T-helper 1 cell treated with Interleukin-12 subunit alpha and Interleukin-12 subunit beta and Interleukin-4 antibody, amounts not matched to agents 30 ng/mL and 1 ng/mL, for 36 hours (primary cell): ENCODE measurements at regions not wholly inside any gene's neighbourhood (a gene's known extent, or its start where the extent isn't known, plus 50 kb on each side); places are given as distances from the start of the nearest gene placed in this dataset.
"Not testable (repeated sequence)": the region's sequence is repeated elsewhere in the genome, so short reads cannot be mapped to it uniquely, and the experiment has no call there.

Experiments used
- intact Hi-C: fragments of 100-400 bp; cut with micrococcal nuclease; formaldehyde crosslinking; loops from one replicate; pipeline ENCODE4 v1.15.1; 2024

DNA sequence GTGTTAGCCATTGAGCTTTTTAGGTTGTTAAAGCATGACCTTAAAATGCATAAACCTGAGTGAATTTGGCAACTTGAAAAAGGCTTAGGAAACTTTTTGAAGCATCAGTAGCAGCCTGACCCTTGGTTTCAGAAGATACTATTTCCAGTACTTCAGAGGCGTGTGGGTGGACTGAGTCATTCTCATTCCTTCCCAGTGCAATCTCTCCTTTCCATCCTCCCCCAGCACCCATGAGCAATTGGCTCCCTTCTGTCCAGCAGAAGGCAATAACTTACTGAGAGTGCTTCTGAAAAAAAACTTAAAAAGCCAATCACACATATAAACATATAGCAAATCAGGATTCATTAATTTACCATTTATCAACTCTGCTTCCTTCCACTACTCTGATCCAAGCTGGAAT, 299.3 kb upstream of the STXBP6 start:
- intact Hi-C loops: no loop called here

DNA sequence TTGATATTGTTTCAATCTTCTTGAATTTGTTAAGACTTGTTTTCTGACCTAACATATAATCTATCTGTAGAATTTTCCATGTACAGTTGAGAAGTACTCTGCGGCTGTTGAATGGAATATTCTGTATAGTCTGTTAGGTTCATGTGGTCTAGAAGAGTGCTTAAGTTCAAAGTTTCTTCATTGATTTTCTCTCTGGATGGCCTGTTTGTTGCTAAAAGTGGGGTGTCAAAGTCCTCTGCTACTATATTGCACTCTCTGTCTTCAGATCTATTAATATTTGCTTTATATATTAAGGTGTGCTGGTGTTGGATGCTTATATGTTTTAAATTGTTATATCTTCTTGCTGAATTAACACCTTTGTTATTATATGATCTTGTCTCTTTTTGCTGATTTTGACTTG, 290.9 kb upstream of the STXBP6 start:
- intact Hi-C loops: no loop called here

DNA sequence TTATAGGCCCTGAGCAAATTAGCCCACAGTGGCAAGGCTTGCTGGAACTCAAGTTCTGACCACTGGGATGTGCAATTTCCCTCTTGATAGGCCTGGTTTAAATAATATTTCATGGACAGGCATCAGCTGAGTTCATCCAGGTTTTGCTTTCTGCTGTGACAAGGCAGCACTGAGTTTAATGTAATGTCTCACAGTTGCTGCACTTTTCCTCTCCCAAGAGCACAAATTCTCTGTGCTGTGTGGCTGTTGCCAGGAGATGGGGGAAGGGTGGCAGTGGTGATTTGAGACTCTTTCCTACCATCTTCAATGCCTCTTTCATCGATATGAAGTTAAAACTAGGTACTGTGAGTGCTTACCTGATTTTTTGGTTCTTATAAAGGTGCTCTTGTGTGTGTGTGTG, 272.8 kb upstream of the STXBP6 start:
- intact Hi-C loops: no loop called here

DNA sequence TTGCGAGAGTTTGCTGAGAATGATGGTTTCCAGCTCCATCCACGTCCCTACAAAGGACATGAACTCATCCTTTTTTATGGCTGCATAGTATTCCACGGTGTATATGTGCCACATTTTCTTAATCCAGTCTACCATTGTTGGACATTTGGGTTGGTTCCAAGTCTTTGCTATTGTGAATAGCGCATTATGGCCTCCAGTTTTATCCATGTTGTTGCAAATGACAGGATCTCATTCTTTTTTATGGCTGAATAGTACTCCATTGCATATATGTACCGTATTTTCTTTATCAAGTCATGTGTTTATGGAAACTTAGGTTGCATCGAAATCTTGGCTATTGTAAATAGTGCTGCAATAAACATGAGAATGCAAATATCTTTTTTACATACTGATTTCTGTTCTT, 266.1 kb upstream of the STXBP6 start:
- intact Hi-C loops: not testable (repeated sequence)

DNA sequence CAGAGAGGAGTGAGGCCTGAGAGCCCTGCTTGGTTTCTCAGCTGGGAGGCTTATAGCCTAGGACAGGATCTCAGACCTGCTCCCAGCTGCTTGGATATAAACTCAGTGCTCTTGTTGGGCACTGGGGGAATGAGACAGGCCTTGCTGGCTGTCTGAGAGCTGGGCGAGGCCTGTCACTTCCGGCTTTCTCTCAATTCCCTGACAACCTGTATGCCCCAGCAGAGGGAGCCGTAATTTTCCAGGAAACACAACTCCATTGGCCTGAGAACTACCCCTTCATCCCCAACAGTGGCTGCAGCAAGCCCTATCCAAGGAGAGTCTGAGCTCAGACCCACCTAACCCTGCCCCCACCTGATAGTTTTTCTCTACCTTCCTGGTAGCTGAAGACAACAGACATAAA, 258.3 kb upstream of the STXBP6 start:
- intact Hi-C loops: no loop called here

DNA sequence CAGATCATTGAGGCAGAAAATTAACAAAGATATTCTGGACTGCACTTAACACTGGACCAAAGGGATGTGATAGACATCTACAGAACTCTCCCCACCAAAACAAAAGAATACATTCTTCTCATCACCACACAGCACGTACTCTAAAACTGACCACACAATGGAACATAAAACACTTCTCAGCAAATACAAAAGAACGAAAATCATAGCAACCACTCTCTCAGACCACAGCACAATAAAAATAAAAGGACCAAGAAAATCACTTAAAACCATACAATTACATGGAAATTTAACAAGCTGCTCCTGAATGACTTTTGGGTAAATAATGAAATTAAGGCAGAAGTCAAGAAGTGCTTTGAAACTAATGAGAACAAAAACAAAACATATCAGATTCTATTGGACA, 254.0 kb upstream of the STXBP6 start:
- intact Hi-C loops: no loop called here

DNA sequence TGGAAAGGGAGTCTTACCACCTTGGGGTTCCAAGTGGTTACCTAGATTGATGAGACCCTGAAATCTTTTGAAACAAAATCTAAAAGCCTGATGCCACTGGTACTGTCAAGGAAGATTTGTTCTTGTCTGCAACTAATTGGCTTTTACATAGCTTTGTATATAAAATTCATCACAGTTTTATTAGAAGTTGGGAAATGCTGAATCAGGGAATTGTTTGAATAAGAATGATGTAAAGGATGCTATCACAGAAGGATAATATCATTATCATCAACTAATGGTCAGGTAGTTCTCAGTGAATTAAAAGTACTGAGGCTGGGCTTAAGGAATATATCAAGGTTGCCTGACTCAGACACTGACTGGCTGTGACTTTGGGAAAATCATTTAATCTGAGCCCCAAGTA, 248.3 kb upstream of the STXBP6 start:
- intact Hi-C loops: no loop called here

DNA sequence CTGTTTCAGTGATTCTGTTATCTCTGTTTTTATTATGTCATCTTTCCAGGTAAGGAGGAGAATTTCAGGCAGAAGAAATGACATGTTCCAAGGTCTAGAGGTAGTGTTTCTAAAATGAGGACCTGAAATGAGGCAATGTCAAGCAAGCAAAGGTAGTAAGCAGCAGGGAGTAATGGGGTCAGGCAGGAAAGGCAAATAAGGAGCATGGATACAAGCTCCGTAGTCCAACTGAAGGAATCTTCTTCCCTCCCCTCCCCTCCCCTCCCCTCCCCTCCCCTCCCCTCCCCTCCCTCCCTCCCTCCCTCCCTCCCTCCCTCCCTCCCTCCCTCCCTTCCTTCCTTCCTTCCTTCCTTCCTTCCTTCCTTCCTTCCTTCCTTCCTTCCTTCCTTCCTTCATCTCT, 240.2 kb upstream of the STXBP6 start:
- intact Hi-C loops: not testable (repeated sequence)

DNA sequence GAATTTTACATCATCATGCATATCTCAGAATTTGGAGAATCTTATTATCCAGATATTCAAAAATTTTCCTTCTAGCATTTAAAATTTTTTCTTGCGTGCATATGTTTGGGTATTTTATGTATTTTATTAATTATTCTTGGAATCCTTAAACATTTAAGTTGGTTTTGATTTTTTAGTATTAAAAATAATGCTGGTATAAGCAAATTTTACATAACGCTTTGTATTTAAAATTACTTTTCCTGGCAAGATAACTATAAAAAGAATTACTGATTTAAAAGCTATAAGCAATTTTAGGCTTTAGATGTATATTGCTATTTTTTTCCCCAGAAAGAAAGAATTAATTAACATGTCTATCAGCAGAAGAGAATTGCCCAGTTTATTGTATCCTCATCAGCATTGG, 224.6 kb upstream of the STXBP6 start:
- intact Hi-C loops: no loop called here

DNA sequence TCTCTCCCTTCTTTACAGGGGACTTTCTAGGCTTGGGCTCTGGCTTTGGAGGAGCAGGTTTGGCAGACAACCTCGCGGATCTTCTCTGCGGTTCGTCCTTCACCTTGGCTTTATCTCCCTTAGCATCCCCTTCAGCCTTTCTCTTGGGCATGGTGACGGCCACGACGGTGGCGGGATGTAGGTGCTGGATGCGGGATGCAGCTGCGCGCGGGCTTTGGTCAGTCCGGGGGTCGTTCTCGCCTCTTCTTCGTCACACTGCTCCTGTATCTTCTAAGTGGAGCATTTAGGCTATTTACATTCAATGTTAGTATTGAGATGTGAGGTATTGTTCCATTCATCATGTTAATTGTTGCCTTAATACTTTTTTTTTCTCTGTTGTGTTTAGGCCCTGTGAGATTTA, 217.2 kb upstream of the STXBP6 start:
- intact Hi-C loops: no loop called here

DNA sequence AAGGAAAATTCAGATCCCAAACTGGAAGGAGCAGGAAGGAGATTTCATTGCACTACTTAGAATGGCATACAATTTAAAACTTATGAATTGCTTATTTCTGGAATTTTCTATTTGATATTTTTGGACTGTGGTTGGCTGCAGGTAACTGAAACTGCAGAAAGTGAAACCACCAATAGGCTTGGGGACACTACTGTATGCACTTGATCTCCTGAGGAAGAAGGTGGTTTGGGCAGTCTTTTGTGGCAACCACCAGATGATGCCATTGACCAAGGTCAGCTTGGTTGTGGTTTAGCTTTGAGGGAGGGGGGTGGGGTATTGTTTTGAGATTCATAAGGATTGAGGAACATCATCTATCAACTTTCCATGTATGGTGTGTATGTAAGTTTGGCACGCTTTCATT, 209.5 kb upstream of the STXBP6 start:
- intact Hi-C loops: no loop called here

DNA sequence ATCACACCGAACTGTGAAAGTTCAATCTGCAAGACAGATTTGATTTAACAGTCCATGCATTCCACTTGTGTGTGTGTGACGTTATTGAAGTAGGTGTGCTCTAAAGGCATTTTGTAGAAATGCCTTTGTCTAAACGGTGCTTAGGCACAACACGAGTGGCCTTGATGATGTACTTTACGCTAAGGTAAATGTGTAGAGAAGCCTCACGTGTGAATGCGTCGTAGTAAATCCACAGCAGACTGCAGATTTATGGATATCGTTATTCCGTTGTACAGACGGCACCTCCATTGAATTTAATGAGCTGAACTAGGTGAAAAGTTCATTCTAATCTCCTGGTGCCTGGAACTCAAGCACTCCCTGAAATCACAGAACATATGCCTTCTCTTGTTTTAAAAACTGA, 202.8 kb upstream of the STXBP6 start:
- intact Hi-C loops: no loop called here

DNA sequence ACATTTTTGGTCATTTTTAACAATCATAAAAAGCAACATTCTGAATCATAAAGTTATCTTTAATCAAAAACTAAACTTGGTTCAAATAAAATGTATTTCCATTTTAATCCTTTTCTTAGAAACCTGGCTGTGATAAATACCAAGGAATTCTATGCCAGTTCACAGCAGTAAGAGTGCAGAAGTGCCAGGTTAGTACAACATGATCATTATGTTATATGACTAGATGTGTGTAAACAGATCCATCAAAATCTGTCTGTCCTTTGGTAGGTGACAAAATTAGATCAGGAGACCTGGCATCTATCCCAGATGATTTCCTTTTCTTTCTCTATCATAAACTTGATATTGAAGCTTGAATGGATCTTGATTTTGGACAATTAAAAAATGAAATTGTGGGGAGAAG, 200.6 kb upstream of the STXBP6 start:
- intact Hi-C loops: no loop called here

DNA sequence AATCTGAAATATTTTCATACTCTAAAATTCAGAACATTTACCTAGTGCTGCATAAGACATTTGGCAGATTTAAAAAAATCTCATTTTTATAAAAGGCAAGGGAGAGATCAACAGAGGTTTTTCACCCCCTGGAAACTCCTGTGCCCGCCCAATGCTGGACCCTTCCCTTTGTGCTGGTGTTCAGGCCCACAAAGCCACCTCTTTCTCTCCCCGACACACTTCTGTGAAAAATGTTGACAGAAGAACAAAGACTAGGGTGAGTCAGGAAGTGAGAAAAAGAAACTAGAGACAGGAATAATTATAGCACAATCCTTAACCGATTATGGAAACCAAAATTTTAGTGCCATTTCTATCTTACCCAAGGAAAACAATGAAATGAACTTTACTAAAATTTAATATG, 197.7 kb upstream of the STXBP6 start:
- intact Hi-C loops: no loop called here

DNA sequence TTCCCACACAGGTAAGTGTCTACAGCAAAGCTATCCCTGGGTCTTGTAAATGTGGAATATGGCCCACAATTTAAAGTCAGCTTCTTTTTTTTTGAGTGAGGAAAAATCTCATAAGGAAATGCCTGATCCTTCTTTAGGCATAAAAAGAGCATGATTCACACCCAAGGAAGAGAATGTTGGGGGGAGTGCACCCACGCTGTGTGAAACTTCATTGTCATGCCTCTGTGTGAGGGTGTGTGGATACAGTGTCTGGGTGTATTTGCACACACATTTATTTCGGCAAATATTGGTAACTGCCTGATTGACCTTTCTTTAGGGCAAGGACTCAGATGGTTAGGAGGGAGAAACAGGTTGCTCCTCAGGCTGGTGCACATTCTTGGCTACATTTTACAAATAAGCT, 196.8 kb upstream of the STXBP6 start:
- intact Hi-C loops: no loop called here

DNA sequence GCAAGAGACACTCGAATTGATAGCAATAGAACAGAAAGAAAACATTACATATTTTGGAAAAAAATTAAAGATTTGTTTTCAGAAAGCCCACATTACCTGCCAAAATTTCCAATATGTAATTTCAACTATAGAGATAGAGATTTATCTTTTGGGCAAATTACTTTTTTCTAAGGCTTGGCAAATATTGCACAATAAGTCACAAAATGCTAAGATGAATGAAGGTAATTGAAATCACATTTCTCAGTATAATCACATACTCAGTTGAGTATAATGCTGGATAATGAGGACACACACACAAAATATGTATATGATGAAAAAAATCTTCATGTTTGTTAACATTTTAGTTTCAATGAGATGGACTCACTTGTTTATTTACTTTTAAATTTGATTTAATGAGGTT, 189.2 kb upstream of the STXBP6 start:
- intact Hi-C loops: no loop called here

DNA sequence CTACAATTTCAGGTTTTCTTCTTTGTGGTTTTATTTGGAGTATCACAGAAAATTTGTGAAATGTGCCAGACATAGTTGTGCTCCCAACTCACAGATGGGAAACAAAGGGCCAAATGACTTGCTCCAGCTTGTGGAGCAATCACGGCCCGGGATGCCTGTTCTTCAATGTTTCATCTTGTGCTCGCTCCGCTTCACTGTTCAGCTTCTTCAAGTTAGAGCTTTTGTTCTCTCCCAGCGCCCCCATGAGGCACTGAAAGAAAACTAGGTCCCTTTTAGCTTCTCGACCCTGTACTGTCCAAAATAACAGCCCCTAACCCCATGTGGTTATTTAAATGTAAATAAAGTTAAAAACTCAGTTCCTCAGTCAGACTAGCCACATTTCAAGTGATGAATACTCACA, 187.9 kb upstream of the STXBP6 start:
- intact Hi-C loops: no loop called here

DNA sequence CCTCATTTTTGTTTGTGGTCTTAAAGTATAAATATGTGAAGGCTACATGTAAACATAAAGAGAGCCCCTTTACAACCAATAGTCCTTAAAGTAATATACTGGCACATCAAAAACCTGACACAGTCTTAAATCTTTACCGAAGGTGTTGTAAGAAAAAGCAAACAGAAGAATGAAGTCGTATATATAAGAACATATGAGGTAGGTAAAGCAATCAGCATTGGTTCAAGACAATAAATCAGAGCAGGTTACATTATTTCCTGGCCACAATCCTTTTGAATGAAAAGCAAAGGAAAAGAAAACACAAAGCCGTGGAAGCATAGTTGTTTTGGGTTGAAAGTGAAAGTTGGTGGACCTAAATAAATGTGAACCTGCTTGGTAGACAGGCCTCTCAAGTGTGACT, 183.7 kb upstream of the STXBP6 start:
- intact Hi-C loops: no loop called here

DNA sequence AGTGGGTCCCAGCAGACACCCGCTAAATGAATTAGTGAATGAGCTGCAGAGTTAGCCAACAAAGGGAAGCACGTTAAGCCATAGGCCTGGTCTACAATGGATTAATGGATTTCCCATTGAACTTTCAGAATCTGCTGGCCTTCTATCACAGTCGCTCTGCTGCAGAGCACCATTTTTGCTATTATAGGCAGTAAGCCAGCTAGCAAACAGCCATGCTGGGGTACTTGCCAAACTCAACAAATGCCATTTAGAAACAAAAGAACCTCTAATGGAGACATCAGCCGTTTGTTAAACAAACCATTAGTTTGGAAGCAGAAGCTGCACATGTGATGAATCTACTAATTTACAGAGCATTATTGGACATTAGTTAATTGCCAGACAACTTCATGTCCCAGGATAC, 181.1 kb upstream of the STXBP6 start:
- intact Hi-C loops: no loop called here

DNA sequence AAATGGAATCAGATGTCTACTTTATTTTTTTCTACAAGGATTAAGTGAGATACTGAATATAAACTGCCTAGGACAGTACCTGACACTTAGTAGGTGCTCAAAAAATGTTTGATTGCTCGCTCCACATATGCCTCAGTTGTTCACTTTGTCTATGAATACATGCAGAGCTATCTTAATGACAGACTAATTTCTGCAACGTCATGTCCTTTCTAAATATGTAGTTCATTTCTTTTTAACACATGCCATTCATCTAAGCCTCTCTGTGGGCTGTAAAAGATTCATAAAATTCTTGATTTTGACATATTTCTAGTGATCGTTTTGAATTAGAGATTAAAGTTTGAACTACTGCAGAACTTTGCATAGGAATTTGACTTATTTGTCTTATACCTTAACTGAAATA, 176.3 kb upstream of the STXBP6 start:
- intact Hi-C loops: no loop called here

DNA sequence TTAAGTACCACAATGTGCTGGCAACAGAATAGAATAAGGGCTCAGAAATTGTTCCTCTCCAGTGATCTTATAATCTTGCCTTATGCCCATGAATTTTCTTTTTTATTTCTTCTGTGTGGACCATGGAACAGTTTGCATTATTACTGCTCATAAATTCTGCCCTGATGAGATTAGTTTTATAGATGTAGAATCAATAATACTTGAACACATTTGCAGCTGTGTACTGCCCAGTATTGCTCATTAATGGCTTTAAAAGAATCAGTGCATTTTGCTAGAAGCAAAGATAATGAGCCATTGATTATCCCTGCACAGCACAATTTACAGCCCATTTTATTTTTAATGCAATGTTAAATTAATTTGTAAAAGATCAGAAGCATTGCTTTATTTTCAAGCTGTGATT, 172.3 kb upstream of the STXBP6 start:
- intact Hi-C loops: no loop called here

DNA sequence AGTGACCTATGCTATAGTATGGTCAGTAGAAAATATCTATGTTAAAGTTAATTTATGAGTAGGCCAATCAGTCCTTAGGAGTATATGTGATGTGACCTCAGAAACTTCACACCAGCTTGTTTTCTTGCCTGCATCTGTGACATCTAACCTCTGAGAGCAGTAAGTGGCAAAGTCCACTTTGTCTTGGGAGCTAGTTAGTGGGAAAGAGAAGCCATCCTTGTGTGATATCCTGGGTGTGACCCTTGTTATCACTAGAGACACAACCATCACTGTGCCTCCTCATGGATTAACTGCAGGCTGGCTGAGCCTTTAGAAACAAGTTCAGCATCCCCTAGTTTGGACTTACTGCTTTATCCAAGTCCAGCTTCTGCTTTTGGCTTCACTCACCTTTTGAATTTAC, 170.6 kb upstream of the STXBP6 start:
- intact Hi-C loops: no loop called here

DNA sequence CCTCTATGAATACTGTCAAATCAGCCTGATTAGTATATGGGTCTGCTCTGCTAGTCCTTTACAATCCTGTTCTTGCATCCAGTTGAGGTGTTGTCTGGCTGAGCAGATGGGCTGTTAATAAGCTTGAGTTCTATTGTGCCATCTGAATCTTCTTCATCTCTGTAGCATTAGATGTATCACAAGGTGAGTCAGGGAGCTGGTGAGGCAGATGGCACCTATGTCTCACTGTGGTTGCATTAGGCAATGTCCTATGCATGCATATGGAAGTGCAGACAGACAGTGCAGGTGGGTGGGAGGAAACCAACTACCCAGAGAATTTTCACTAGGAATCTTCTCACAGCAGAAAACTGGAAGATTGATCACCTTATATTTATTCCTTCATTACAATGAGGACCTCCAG, 165.7 kb upstream of the STXBP6 start:
- intact Hi-C loops: no loop called here

DNA sequence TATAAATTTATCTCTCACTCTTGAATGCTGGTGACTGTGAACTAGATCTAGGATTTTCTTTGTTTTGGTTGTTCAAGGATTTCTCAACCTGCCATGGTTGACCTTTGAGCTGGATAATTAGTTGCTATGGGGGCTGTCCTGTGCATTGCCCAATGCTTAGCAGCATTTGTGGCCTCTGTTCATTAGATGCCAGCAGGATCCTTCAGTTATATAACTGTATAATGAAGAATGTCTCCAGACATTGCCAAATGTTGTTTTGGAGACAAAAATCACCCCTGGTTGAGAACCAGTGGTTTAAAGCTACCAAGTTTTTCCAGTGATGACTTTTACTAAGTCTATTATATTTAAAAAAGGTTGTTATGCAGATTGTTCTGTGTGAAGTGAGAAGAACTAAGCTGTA, 147.9 kb upstream of the STXBP6 start:
- intact Hi-C loops: no loop called here

DNA sequence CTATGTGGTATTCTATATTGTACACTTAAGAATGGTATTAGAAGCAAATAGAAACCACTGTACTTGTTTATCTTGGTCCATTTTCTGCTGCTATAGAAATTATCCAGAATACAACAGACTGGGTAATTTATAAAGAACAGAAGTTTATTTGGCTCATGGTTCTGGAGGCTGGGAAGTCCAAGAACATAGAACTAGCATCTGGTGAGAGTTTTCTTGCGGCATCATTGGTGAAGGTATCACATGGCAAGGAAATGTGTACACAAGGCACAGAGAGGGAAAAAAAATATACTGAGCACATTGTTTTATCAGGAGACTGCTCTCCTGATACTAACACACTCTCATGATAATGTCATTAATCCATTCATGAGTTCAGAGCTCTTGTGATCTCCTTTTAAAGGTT, 130.3 kb upstream of the STXBP6 start:
- intact Hi-C loops: no loop called here
